ENCODE measurements at regions not wholly inside any gene's neighbourhood (a gene's known extent, or its start where the extent isn't known, plus 50 kb on each side); places are given as distances from the start of the nearest gene placed in this dataset.

DNA sequence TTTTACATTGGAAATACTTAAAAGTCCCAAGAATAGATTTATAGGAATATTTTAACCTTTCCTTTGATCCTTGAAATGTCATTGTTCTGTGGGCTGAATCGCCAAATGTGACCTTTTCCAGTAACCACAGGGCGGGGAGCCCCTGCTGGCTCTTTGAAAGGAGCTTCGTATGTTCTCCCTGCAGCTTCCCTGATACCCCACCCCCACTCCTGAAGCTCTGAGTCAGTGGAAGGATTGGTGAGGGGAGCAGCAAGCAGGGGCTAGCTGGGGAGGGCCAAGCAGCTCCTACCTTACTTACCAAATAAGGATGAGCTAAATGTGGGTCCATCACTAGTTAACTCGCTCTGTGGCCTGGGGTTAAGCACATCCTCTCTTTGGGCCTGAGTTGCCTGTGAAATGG is 87.7 kb downstream of the CHST1 start:
- TF ChIP-seq EZH2 (IDR thresholded peaks at IDR 0.05; ENCODE audit: insufficient read depth, poor library complexity, severe bottlenecking) (no peak), EZH2phosphoT487 (IDR thresholded peaks at IDR 0.05; ENCODE audit: insufficient read depth, low read depth) (no peak)

Measured in GM23248 (cell line).